ENCODE measurements at regions not wholly inside any gene's neighbourhood (a gene's known extent, or its start where the extent isn't known, plus 50 kb on each side); places are given as distances from the start of the nearest gene placed in this dataset.

DNA sequence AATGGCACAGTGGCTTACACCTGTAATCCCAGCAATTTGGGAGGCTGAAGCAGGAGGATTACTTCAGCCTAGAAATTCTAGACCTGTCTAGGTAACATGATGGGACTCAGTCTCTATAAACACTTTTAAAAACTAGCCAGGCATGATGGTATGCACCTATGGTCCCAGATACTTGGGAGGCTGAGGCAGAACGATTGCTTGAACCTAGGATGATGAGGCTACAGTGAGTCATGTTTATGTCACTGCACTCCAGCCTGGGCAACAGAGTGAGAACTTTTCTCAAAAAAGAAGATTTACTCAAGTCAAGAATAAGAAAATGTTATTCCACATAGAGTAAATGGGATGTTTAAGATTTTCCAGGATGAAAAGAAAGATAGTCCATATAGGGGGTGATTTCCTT, 158.6 kb downstream of the HNMT start:
- TF ChIP-seq, protein P1, sequence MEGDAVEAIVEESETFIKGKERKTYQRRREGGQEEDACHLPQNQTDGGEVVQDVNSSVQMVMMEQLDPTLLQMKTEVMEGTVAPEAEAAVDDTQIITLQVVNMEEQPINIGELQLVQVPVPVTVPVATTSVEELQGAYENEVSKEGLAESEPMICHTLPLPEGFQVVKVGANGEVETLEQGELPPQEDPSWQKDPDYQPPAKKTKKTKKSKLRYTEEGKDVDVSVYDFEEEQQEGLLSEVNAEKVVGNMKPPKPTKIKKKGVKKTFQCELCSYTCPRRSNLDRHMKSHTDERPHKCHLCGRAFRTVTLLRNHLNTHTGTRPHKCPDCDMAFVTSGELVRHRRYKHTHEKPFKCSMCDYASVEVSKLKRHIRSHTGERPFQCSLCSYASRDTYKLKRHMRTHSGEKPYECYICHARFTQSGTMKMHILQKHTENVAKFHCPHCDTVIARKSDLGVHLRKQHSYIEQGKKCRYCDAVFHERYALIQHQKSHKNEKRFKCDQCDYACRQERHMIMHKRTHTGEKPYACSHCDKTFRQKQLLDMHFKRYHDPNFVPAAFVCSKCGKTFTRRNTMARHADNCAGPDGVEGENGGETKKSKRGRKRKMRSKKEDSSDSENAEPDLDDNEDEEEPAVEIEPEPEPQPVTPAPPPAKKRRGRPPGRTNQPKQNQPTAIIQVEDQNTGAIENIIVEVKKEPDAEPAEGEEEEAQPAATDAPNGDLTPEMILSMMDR (IDR thresholded peaks at IDR 0.05; ENCODE audit: poor library complexity), result no peak
- TF ChIP-seq EZH2 (IDR thresholded peaks at IDR 0.05; ENCODE audit: borderline replicate concordance), result no peak

Data from hepatocyte (in vitro differentiated cells).